A549 (cell line): ENCODE measurements at regions not wholly inside any gene's neighbourhood (a gene's known extent, or its start where the extent isn't known, plus 50 kb on each side); places are given as distances from the start of the nearest gene placed in this dataset.

Experiments used
- ATAC-seq, 2 experiments: fragments of 200-7000 bp in 1 of 2; fragments of >200 bp in 1 of 2; cut with Nextera tagmentation in 1 of 2; cut with Tn5 transposase in 1 of 2; 3 replicates each; pipeline versions ENCODE4 v1.8.0 to v1.9.1; 2018 to 2020; ENCODE audit warnings: mild to moderate bottlenecking in 1 of 2, moderate library complexity in 1 of 2
- CTCF ChIA-PET: fragments of 300-600 bp; sonication (Branson Sonifier 250); formaldehyde crosslinking; extraction: SDS; loops from one replicate; lab custom pipeline; 2021; ENCODE audit warnings: antibody characterized with exemption, inconsistent platforms; lab: Yijun Ruan, JAX
- POLR2A ChIA-PET: fragments of 350-600 bp; formaldehyde crosslinking; extraction: SDS; loops from one replicate; lab custom pipeline; 2021; ENCODE audit warnings: antibody characterized with exemption, inconsistent platforms; lab: Yijun Ruan, JAX
- DNase-seq, 2 experiments: peaks; one replicate each; pipeline versions ENCODE4 v3.0.0 to v3.0.0-alpha.2; 2011 to 2016; ENCODE audit warnings: low read depth in 1 of 2, low spot score in 1 of 2
- FAIRE-seq: peaks from 2 replicates; lab custom pipeline; 2011; peaks lifted over from hg19 to GRCh38; lab: Jason Lieb, UNC
- H3K27ac ChIP-seq, 2 experiments: fragments of >200 bp; sonication (Bioruptor Twin); formaldehyde crosslinking; 3 replicates each; pipeline ENCODE4 v1.5.1; 2016 to 2017
- H3K4me1 ChIP-seq: fragments of >200 bp; sonication (Bioruptor Twin); formaldehyde crosslinking; 3 replicates; pipeline ENCODE4 v1.6.1; 2016
- H3K4me2 ChIP-seq: fragments of >200 bp; sonication (Bioruptor Twin); formaldehyde crosslinking; 3 replicates; pipeline ENCODE4 v1.6.1; 2016
- H3K4me3 ChIP-seq: fragments of >200 bp; sonication (Bioruptor Twin); formaldehyde crosslinking; 3 replicates; pipeline ENCODE4 v1.5.1; 2016
- H3K9me3 ChIP-seq: fragments of >200 bp; sonication (Bioruptor Twin); formaldehyde crosslinking; 3 replicates; pipeline ENCODE4 v1.6.1; 2016
- BHLHE40 ChIP-seq: IDR thresholded peaks from 2 replicates; pipeline ENCODE4 v1.6.1; 2012; ENCODE audit warnings: low read depth, low read length, inconsistent platforms
- CBX2 ChIP-seq: fragments of 200-600 bp; sonication (generic); IDR thresholded peaks from 2 replicates; pipeline ENCODE4 v1.6.1; 2016; ENCODE audit warnings: low read depth, mild to moderate bottlenecking, borderline replicate concordance
- CBX8 ChIP-seq: fragments of 200-600 bp; sonication (generic); IDR thresholded peaks from 2 replicates; pipeline ENCODE4 v1.6.1; 2016
- E2F6 ChIP-seq: IDR thresholded peaks from 2 replicates; pipeline ENCODE4 v1.6.1; 2012; ENCODE audit warnings: low read depth, borderline replicate concordance
- EHMT2 ChIP-seq: fragments of 200-600 bp; sonication (generic); IDR thresholded peaks from 2 replicates; pipeline ENCODE4 v1.6.1; 2016; ENCODE audit warnings: antibody characterized with exemption, low read depth, mild to moderate bottlenecking, moderate library complexity
- EP300 ChIP-seq, 2 experiments: fragments of >200 bp; sonication (Bioruptor Twin); formaldehyde crosslinking; IDR thresholded peaks; 2 replicates in 1 of 2; 3 replicates in 1 of 2; pipeline ENCODE4 v1.6.1; 2016 to 2017
- ESRRA ChIP-seq: fragments of 150-350 bp; IDR thresholded peaks from 2 replicates; pipeline ENCODE4 v1.6.1; 2014; ENCODE audit warnings: mild to moderate bottlenecking, low read length, borderline replicate concordance
- FOSL2 ChIP-seq, 2 experiments: fragments of 450-650 bp in 1 of 2; fragments of >200 bp in 1 of 2; sonication (Bioruptor Twin) in 1 of 2; formaldehyde crosslinking; IDR thresholded peaks; 2 replicates each; pipeline versions ENCODE4 v1.5.0 to v1.6.1; 2016 to 2020; ENCODE audit warnings: mild to moderate bottlenecking in 1 of 2, moderate library complexity in 1 of 2
- GATA3 ChIP-seq: IDR thresholded peaks from 2 replicates; pipeline ENCODE4 v1.6.1; 2012; ENCODE audit warnings: borderline replicate concordance
- HDAC2 ChIP-seq: fragments of 200-600 bp; sonication (generic); IDR thresholded peaks from 2 replicates; pipeline ENCODE4 v1.6.1; 2016
- HEYL ChIP-seq: fragments of 250-450 bp; sonication (Bioruptor Pico); IDR thresholded peaks from 2 replicates; pipeline ENCODE4 v1.8.0; 2021; ENCODE audit warnings: mild to moderate bottlenecking, moderate library complexity
- HOXB13 ChIP-seq: fragments of 250-450 bp; sonication (Bioruptor Pico); IDR thresholded peaks from 2 replicates; pipeline ENCODE4 v1.5.0; 2020; ENCODE audit warnings: low read depth, mild to moderate bottlenecking, moderate library complexity
- HOXB5 ChIP-seq: fragments of 250-450 bp; sonication (Bioruptor Pico); IDR thresholded peaks from 2 replicates; pipeline ENCODE4 v1.5.0; 2020; ENCODE audit warnings: mild to moderate bottlenecking, moderate library complexity
- KDM1A ChIP-seq: fragments of 200-600 bp; sonication (generic); IDR thresholded peaks from 2 replicates; pipeline ENCODE4 v1.6.1; 2016; ENCODE audit warnings: low read depth, mild to moderate bottlenecking
- MAFK ChIP-seq: fragments of 450-650 bp; IDR thresholded peaks from 2 replicates; pipeline ENCODE4 v1.6.1; 2014; ENCODE audit not compliant: partially characterized antibody
- MAX ChIP-seq: IDR thresholded peaks from 2 replicates; pipeline ENCODE4 v1.6.1; 2012
- NPAS2 ChIP-seq: fragments of 250-450 bp; sonication (Bioruptor Pico); IDR thresholded peaks from 2 replicates; pipeline ENCODE4 v1.8.0; 2022; ENCODE audit warnings: mild to moderate bottlenecking, moderate library complexity, borderline replicate concordance
- NR3C1 ChIP-seq: fragments of >200 bp; sonication (Bioruptor Twin); formaldehyde crosslinking; IDR thresholded peaks from 3 replicates; pipeline ENCODE4 v1.6.1; 2017
- PHF8 ChIP-seq: fragments of 200-600 bp; sonication (generic); IDR thresholded peaks from 2 replicates; pipeline ENCODE4 v1.6.1; 2016; ENCODE audit warnings: low read depth, mild to moderate bottlenecking, antibody characterized with exemption, moderate library complexity, borderline replicate concordance
- RCOR1 ChIP-seq: fragments of 150-350 bp; IDR thresholded peaks from 2 replicates; pipeline ENCODE4 v1.6.1; 2014; ENCODE audit warnings: antibody characterized with exemption, low read length, low read depth
- RFX5 ChIP-seq: fragments of 450-650 bp; IDR thresholded peaks from 2 replicates; pipeline ENCODE4 v1.7.1; 2014; ENCODE audit warnings: antibody characterized with exemption, mild to moderate bottlenecking, moderate library complexity
- RNF2 ChIP-seq: fragments of 200-600 bp; sonication (generic); IDR thresholded peaks from 2 replicates; pipeline ENCODE4 v1.6.1; 2016; ENCODE audit warnings: low read depth, mild to moderate bottlenecking, antibody characterized with exemption, moderate library complexity, borderline replicate concordance
- SREBF2 ChIP-seq: fragments of 450-650 bp; IDR thresholded peaks from 2 replicates; pipeline ENCODE4 v1.6.1; 2014; ENCODE audit warnings: mild to moderate bottlenecking, moderate library complexity
- TFCP2L1 ChIP-seq: fragments of 250-450 bp; sonication (Bioruptor Pico); IDR thresholded peaks from 2 replicates; pipeline ENCODE4 v1.5.0; 2021; ENCODE audit warnings: mild to moderate bottlenecking
- TP53 ChIP-seq: fragments of 250-450 bp; sonication (Bioruptor Pico); IDR thresholded peaks from 2 replicates; pipeline ENCODE4 v1.5.0; 2021; ENCODE audit warnings: mild to moderate bottlenecking, moderate library complexity
- ZC3H11A ChIP-seq: fragments of 450-650 bp; IDR thresholded peaks from 2 replicates; pipeline ENCODE4 v1.6.1; 2014; ENCODE audit warnings: antibody characterized with exemption, mild to moderate bottlenecking
- ZFP36 ChIP-seq: fragments of 450-650 bp; IDR thresholded peaks from 2 replicates; pipeline ENCODE4 v1.6.1; 2014; ENCODE audit warnings: borderline replicate concordance; ENCODE audit not compliant: partially characterized antibody
- WGBS: methylation state at CpG from one replicate; pipeline ENCODE4 v1.1.6; 2017; ENCODE audit errors: missing lambda C conversion rate; 5-methylcytosine and 5-hydroxymethylcytosine counted together
- TF ChIP-seq, protein P1 (sequence below): IDR thresholded peaks from 2 replicates; pipeline ENCODE4 v1.6.1; 2012
- TF ChIP-seq, protein P2 (sequence below): fragments of 200-600 bp; sonication (generic); IDR thresholded peaks from 2 replicates; pipeline ENCODE4 v1.6.1; 2016; ENCODE audit warnings: antibody characterized with exemption, mild to moderate bottlenecking, moderate library complexity
- TF ChIP-seq, protein P3 (sequence below): fragments of >200 bp; sonication (Bioruptor Twin); formaldehyde crosslinking; IDR thresholded peaks from 2 replicates; pipeline ENCODE4 v1.6.1; 2016
- TF ChIP-seq, protein P4 (sequence below): fragments of >200 bp; sonication (Bioruptor Twin); formaldehyde crosslinking; IDR thresholded peaks from 3 replicates; pipeline ENCODE4 v1.6.1; 2016

DNA sequence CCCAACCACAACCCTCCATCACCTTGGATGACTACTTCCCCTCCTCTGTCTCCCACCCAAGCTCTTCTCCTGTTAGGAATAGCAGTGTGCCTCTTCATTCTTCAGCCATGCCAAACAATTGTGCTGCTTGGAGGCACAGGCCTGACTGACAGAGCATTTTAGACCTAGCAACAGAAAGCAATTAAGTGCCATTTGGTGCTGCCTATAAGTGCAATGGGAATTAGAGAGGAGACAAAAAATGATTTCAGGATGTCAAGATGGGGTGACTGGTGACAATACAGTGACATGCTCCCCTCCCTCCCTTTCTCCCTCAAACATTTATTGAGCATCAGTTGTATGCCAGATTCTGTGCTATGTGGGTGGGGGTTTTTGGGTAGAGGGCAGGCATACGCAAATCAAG, 322.6 kb upstream of the MOCS1 start:
- Histone ChIP-seq H3K9me3 (no peaks in the 10 kb centered on the region), H3K4me2 (no peak overlapping the region), H3K4me1 (no peaks in the 10 kb centered on the region), H3K27ac (no peak overlapping the region), H3K4me3 (no peak overlapping the region)
- TF ChIP-seq GATA3 (no peak), PHF8 (no peak), HEYL (CRISPR knock-in tag) (no peak), CBX2 (no peak), NR3C1 (no peak), NPAS2 (CRISPR knock-in tag) (no peak), ZC3H11A (no peak), CBX8 (no peak), RNF2 (no peak), TFCP2L1 (no peak), ZFP36 (no peak), HOXB13 (CRISPR knock-in tag) (no peak), FOSL2 (IDR thresholded peaks at IDR 0.05) (no peak), FOSL2 (CRISPR knock-in tag; IDR thresholded peaks at IDR 0.05) (no peak), HDAC2 (no peak), MAFK (no peak)
- WGBS: 8% methylated on average over 1 of the region's 1 CpG
- ChIA-PET CTCF (no interaction called here), POLR2A (no interaction called here)
- no peak for ATAC-seq
- FAIRE-seq: no peak
- no peak for DNase-seq

- no peak for FAIRE-seq
- H3K4me2 ChIP-seq: no peak overlapping the region
- TF ChIP-seq MAX: no peak
- TF ChIP-seq, protein P1, sequence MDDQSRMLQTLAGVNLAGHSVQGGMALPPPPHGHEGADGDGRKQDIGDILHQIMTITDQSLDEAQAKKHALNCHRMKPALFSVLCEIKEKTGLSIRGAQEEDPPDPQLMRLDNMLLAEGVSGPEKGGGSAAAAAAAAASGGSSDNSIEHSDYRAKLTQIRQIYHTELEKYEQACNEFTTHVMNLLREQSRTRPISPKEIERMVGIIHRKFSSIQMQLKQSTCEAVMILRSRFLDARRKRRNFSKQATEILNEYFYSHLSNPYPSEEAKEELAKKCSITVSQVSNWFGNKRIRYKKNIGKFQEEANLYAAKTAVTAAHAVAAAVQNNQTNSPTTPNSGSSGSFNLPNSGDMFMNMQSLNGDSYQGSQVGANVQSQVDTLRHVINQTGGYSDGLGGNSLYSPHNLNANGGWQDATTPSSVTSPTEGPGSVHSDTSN: no peak
- TF ChIP-seq BHLHE40: no peak
- TF ChIP-seq, protein P2, sequence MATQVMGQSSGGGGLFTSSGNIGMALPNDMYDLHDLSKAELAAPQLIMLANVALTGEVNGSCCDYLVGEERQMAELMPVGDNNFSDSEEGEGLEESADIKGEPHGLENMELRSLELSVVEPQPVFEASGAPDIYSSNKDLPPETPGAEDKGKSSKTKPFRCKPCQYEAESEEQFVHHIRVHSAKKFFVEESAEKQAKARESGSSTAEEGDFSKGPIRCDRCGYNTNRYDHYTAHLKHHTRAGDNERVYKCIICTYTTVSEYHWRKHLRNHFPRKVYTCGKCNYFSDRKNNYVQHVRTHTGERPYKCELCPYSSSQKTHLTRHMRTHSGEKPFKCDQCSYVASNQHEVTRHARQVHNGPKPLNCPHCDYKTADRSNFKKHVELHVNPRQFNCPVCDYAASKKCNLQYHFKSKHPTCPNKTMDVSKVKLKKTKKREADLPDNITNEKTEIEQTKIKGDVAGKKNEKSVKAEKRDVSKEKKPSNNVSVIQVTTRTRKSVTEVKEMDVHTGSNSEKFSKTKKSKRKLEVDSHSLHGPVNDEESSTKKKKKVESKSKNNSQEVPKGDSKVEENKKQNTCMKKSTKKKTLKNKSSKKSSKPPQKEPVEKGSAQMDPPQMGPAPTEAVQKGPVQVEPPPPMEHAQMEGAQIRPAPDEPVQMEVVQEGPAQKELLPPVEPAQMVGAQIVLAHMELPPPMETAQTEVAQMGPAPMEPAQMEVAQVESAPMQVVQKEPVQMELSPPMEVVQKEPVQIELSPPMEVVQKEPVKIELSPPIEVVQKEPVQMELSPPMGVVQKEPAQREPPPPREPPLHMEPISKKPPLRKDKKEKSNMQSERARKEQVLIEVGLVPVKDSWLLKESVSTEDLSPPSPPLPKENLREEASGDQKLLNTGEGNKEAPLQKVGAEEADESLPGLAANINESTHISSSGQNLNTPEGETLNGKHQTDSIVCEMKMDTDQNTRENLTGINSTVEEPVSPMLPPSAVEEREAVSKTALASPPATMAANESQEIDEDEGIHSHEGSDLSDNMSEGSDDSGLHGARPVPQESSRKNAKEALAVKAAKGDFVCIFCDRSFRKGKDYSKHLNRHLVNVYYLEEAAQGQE: no peak
- no peak for TF ChIP-seq HDAC2
- TF ChIP-seq, protein P3, sequence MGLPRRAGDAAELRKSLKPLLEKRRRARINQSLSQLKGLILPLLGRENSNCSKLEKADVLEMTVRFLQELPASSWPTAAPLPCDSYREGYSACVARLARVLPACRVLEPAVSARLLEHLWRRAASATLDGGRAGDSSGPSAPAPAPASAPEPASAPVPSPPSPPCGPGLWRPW: no peak
- TF ChIP-seq TP53 (CRISPR knock-in tag): no peak
- TF ChIP-seq, protein P4, sequence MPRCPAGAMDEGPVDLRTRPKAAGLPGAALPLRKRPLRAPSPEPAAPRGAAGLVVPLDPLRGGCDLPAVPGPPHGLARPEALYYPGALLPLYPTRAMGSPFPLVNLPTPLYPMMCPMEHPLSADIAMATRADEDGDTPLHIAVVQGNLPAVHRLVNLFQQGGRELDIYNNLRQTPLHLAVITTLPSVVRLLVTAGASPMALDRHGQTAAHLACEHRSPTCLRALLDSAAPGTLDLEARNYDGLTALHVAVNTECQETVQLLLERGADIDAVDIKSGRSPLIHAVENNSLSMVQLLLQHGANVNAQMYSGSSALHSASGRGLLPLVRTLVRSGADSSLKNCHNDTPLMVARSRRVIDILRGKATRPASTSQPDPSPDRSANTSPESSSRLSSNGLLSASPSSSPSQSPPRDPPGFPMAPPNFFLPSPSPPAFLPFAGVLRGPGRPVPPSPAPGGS: no peak
- TF ChIP-seq RFX5: no peak
- TF ChIP-seq HOXB5 (CRISPR knock-in tag): no peak
- TF ChIP-seq CBX8: no peak
- TF ChIP-seq RCOR1: no peak
- no peak for TF ChIP-seq ESRRA
- TF ChIP-seq HOXB13 (CRISPR knock-in tag): no peak
- no peak for TF ChIP-seq E2F6
- TF ChIP-seq EHMT2: no peak
- no peak for TF ChIP-seq EP300 (IDR thresholded peaks at IDR 0.05)
- TF ChIP-seq SREBF2: no peak
- no peak for TF ChIP-seq MAFK
- no peak for TF ChIP-seq KDM1A
These were observed 322.0 kb upstream of the MOCS1 start for GRCh38 chr6:40256224-40256623.

More at GRCh38 chr6:40256224-40256623, 322.0 kb upstream of the MOCS1 start:
- Histone ChIP-seq H3K27ac (no peak overlapping the region), H3K4me3 (no peak overlapping the region), H3K9me3 (no peaks in the 10 kb centered on the region), H3K4me1 (no peaks in the 10 kb centered on the region)
- POLR2A ChIA-PET: no interaction called here
- ATAC-seq (no peak), DNase-seq (no peak)
- 2% methylated on average over 2 of the region's 2 CpGs for WGBS
- CTCF ChIA-PET: interaction anchor here (1.1 kb wide), 1 partner anchor 9 kb away, joined by 3 read pairs; no protein-coding TSS in a partner anchor
